ENCODE measurements at regions not wholly inside any gene's neighbourhood (a gene's known extent, or its start where the extent isn't known, plus 50 kb on each side); places are given as distances from the start of the nearest gene placed in this dataset.

DNA sequence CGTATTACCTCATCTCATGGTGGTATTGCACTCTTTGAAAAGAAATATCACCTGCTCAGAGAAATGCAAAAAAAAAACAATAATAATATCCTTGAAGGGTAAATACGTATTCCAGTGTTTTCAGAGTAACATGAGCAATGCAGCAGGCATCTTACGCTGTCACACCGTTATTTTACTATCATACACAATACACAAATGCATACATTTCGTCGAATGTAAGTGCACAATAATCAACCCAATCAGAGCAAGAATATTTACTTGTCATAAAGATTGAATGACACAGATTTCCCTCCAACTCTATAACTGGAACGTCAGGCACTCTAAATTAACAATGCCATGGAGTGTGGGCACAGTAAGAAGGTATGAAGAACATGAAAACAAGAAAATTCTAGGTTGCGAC, 1050.1 kb downstream of the PLA2G4A start:
- Histone ChIP-seq H3K9me3 (ENCODE audit: low read depth, low read length) (no peaks in the 10 kb centered on the region), H2AFZ (ENCODE audit: low read length) (no peak overlapping the region), H3K36me3 (ENCODE audit: insufficient read depth, low read length) (no peaks in the 10 kb centered on the region), H3K79me2 (ENCODE audit: insufficient read depth, low read length) (no peaks in the 10 kb centered on the region), H3K4me3 (ENCODE audit: insufficient read depth, low read length) (no peak overlapping the region), H3K4me2 (ENCODE audit: insufficient read depth, low read length) (no peak overlapping the region), H3K27ac (ENCODE audit: low read depth, low read length) (no peak overlapping the region), H3K4me1 (ENCODE audit: insufficient read depth, low read length) (no peaks in the 10 kb centered on the region), H3K27me3 (ENCODE audit: insufficient read depth, low read length) (no peaks in the 10 kb centered on the region), H4K20me1 (ENCODE audit: insufficient read depth, low read length) (no peaks in the 10 kb centered on the region)
- TF ChIP-seq CTCF (IDR thresholded peaks at IDR 0.05; ENCODE audit: extremely low read depth, low read depth, low read length) = no peak
- DNase-seq (ENCODE audit: insufficient read length, low spot score, missing footprints) = no peak

DNA sequence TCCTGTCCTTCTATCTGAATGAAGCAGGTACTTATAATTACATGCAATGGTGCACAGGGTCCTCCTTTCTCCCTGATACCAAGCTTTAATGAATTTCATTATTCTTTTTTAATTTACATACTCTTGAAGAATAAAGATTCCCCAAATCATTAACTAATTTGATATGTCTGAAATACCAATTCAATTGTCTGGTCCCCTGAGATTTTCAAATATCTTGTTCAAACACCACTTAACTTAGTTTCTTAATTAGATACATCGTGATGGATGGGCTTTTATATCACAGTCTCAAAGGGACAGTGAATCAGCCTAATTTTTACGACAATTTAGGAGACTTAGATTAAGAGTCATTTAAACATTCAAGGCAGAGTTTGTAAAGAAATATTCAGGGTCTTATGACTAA, 1054.6 kb downstream of the PLA2G4A start:
- Histone ChIP-seq H3K27ac (ENCODE audit: low read depth, low read length) (no peak overlapping the region), H3K4me1 (ENCODE audit: insufficient read depth, low read length) (no peaks in the 10 kb centered on the region), H3K4me2 (ENCODE audit: insufficient read depth, low read length) (no peak overlapping the region), H3K4me3 (ENCODE audit: insufficient read depth, low read length) (no peak overlapping the region), H3K27me3 (ENCODE audit: insufficient read depth, low read length) (no peaks in the 10 kb centered on the region), H3K9me3 (ENCODE audit: low read depth, low read length) (no peaks in the 10 kb centered on the region), H3K36me3 (ENCODE audit: insufficient read depth, low read length) (no peaks in the 10 kb centered on the region), H3K79me2 (ENCODE audit: insufficient read depth, low read length) (no peaks in the 10 kb centered on the region), H4K20me1 (ENCODE audit: insufficient read depth, low read length) (no peaks in the 10 kb centered on the region), H2AFZ (ENCODE audit: low read length) (no peak overlapping the region)
- DNase-seq (ENCODE audit: insufficient read length, low spot score, missing footprints) = no peak
- TF ChIP-seq CTCF (IDR thresholded peaks at IDR 0.05; ENCODE audit: extremely low read depth, low read depth, low read length) = no peak

GRCh38 chr1:187891993-187892682, 1063.4 kb downstream of the PLA2G4A start:
- Histone ChIP-seq H3K4me3 (ENCODE audit: insufficient read depth, low read length) (no peak overlapping the region), H3K9me3 (ENCODE audit: low read depth, low read length) (no peaks in the 10 kb centered on the region), H3K79me2 (ENCODE audit: insufficient read depth, low read length) (no peaks in the 10 kb centered on the region), H3K4me2 (ENCODE audit: insufficient read depth, low read length) (no peak overlapping the region), H3K4me1 (ENCODE audit: insufficient read depth, low read length) (no peaks in the 10 kb centered on the region), H3K36me3 (ENCODE audit: insufficient read depth, low read length) (no peaks in the 10 kb centered on the region), H3K27me3 (ENCODE audit: insufficient read depth, low read length) (no peaks in the 10 kb centered on the region), H4K20me1 (ENCODE audit: insufficient read depth, low read length) (no peaks in the 10 kb centered on the region), H2AFZ (ENCODE audit: low read length) (no peak overlapping the region), H3K27ac (ENCODE audit: low read depth, low read length) (no peak overlapping the region)
- no peak for DNase-seq (ENCODE audit: insufficient read length, low spot score, missing footprints)
- TF ChIP-seq CTCF (IDR thresholded peaks at IDR 0.05; ENCODE audit: extremely low read depth, low read depth, low read length) = no peak

- Histone ChIP-seq H3K4me2 (ENCODE audit: insufficient read depth, low read length) (no peak overlapping the region), H3K4me1 (ENCODE audit: insufficient read depth, low read length) (no peaks in the 10 kb centered on the region), H2AFZ (ENCODE audit: low read length) (no peak overlapping the region), H3K27ac (ENCODE audit: low read depth, low read length) (no peak overlapping the region), H3K36me3 (ENCODE audit: insufficient read depth, low read length) (no peaks in the 10 kb centered on the region), H3K4me3 (ENCODE audit: insufficient read depth, low read length) (no peak overlapping the region), H3K9me3 (ENCODE audit: low read depth, low read length) (no peaks in the 10 kb centered on the region), H3K27me3 (ENCODE audit: insufficient read depth, low read length) (no peaks in the 10 kb centered on the region), H3K79me2 (ENCODE audit: insufficient read depth, low read length) (no peaks in the 10 kb centered on the region), H4K20me1 (ENCODE audit: insufficient read depth, low read length) (no peaks in the 10 kb centered on the region)
- no peak for TF ChIP-seq CTCF (IDR thresholded peaks at IDR 0.05; ENCODE audit: extremely low read depth, low read depth, low read length)
- no peak for DNase-seq (ENCODE audit: insufficient read length, low spot score, missing footprints)
Observed at GRCh38 chr1:187892683-187893039, 1063.9 kb downstream of the PLA2G4A start.
